WTC11 (cell line): ENCODE measurements at regions not wholly inside any gene's neighbourhood (a gene's known extent, or its start where the extent isn't known, plus 50 kb on each side); places are given as distances from the start of the nearest gene placed in this dataset.

Experiments
- AFF4 ChIP-seq: sonication (generic); formaldehyde crosslinking; IDR thresholded peaks from 2 replicates; pipeline ENCODE4 v1.8.1; 2023; ENCODE audit warnings: mild to moderate bottlenecking, missing genetic modification reagents, borderline replicate concordance
- ARID4B ChIP-seq: sonication (generic); formaldehyde crosslinking; IDR thresholded peaks from 2 replicates; pipeline ENCODE4 v1.8.0; 2023; ENCODE audit warnings: missing genetic modification reagents, mild to moderate bottlenecking, borderline replicate concordance
- CBFB ChIP-seq: sonication (generic); formaldehyde crosslinking; IDR thresholded peaks from 2 replicates; pipeline ENCODE4 v1.8.1; 2022; ENCODE audit warnings: mild to moderate bottlenecking, low read depth, missing genetic modification reagents
- E2F1 ChIP-seq: sonication (generic); formaldehyde crosslinking; IDR thresholded peaks from 2 replicates; pipeline ENCODE4 v1.8.0; 2022; ENCODE audit warnings: mild to moderate bottlenecking, missing genetic modification reagents
- FOXP1 ChIP-seq: sonication (generic); formaldehyde crosslinking; IDR thresholded peaks from 2 replicates; pipeline ENCODE4 v1.8.0; 2022; ENCODE audit warnings: missing genetic modification reagents, mild to moderate bottlenecking, moderate library complexity, borderline replicate concordance
- MAX ChIP-seq: sonication (generic); formaldehyde crosslinking; IDR thresholded peaks from 2 replicates; pipeline ENCODE4 v1.8.0; 2022; ENCODE audit warnings: mild to moderate bottlenecking, missing genetic modification reagents
- MLX ChIP-seq: sonication (generic); formaldehyde crosslinking; IDR thresholded peaks from 2 replicates; pipeline ENCODE4 v1.8.1; 2023; ENCODE audit warnings: mild to moderate bottlenecking, missing genetic modification reagents, moderate library complexity
- TF ChIP-seq, protein P1 (sequence below): fragments of 200-600 bp; IDR thresholded peaks from 2 replicates; pipeline ENCODE4 v1.8.0; 2022; ENCODE audit warnings: antibody characterized with exemption
- TF ChIP-seq, protein P2 (sequence below): sonication (generic); formaldehyde crosslinking; IDR thresholded peaks from 2 replicates; pipeline ENCODE4 v1.8.1; 2023; ENCODE audit warnings: mild to moderate bottlenecking, missing genetic modification reagents

- TF ChIP-seq, protein P1, sequence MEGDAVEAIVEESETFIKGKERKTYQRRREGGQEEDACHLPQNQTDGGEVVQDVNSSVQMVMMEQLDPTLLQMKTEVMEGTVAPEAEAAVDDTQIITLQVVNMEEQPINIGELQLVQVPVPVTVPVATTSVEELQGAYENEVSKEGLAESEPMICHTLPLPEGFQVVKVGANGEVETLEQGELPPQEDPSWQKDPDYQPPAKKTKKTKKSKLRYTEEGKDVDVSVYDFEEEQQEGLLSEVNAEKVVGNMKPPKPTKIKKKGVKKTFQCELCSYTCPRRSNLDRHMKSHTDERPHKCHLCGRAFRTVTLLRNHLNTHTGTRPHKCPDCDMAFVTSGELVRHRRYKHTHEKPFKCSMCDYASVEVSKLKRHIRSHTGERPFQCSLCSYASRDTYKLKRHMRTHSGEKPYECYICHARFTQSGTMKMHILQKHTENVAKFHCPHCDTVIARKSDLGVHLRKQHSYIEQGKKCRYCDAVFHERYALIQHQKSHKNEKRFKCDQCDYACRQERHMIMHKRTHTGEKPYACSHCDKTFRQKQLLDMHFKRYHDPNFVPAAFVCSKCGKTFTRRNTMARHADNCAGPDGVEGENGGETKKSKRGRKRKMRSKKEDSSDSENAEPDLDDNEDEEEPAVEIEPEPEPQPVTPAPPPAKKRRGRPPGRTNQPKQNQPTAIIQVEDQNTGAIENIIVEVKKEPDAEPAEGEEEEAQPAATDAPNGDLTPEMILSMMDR, result no peak
- TF ChIP-seq CBFB, result no peak
- no peak for TF ChIP-seq ARID4B
- no peak for TF ChIP-seq MLX (CRISPR knock-in tag)
- no peak for TF ChIP-seq FOXP1 (CRISPR knock-in tag)
- TF ChIP-seq MAX (CRISPR knock-in tag), result no peak
- TF ChIP-seq AFF4 (CRISPR knock-in tag), result no peak
- no peak for TF ChIP-seq E2F1 (CRISPR knock-in tag)
- TF ChIP-seq, protein P2, sequence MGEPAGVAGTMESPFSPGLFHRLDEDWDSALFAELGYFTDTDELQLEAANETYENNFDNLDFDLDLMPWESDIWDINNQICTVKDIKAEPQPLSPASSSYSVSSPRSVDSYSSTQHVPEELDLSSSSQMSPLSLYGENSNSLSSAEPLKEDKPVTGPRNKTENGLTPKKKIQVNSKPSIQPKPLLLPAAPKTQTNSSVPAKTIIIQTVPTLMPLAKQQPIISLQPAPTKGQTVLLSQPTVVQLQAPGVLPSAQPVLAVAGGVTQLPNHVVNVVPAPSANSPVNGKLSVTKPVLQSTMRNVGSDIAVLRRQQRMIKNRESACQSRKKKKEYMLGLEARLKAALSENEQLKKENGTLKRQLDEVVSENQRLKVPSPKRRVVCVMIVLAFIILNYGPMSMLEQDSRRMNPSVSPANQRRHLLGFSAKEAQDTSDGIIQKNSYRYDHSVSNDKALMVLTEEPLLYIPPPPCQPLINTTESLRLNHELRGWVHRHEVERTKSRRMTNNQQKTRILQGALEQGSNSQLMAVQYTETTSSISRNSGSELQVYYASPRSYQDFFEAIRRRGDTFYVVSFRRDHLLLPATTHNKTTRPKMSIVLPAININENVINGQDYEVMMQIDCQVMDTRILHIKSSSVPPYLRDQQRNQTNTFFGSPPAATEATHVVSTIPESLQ (CRISPR knock-in tag), result no peak
These were observed 94.0 kb upstream of the ITGA4 start for GRCh38 chr2:181363164-181363563.
